BJ (cell line): ENCODE measurements at regions not wholly inside any gene's neighbourhood (a gene's known extent, or its start where the extent isn't known, plus 50 kb on each side); places are given as distances from the start of the nearest gene placed in this dataset.

Experiments used
- CTCF ChIA-PET: fragments of 350-600 bp; formaldehyde crosslinking; extraction: SDS; loops from one replicate; lab custom pipeline; 2021; ENCODE audit warnings: antibody characterized with exemption, inconsistent platforms; lab: Yijun Ruan, JAX
- POLR2A ChIA-PET: fragments of 300-600 bp; sonication (Branson Sonifier 250); formaldehyde crosslinking; extraction: SDS; loops from one replicate; lab custom pipeline; 2021; ENCODE audit warnings: antibody characterized with exemption; lab: Charles Lee
- DNase-seq: peaks from one replicate; pipeline ENCODE4 v3.0.0-alpha.2; 2011; ENCODE audit warnings: low read depth
- H3K27me3 ChIP-seq: 2 replicates; pipeline ENCODE4 v1.6.0; 2011; ENCODE audit warnings: low read length; ENCODE audit not compliant: control insufficient read depth, insufficient read depth
- H3K36me3 ChIP-seq: 2 replicates; pipeline ENCODE4 v1.5.1; 2011; ENCODE audit warnings: low read length; ENCODE audit not compliant: control insufficient read depth, insufficient read depth
- H3K4me3 ChIP-seq: 2 replicates; pipeline ENCODE4 v1.5.1; 2011; ENCODE audit warnings: low read depth, mild to moderate bottlenecking, control low read depth, low read length
- TF ChIP-seq, protein P1 (sequence below): IDR thresholded peaks from 2 replicates; pipeline ENCODE4 v1.5.1; 2011; ENCODE audit warnings: low read depth, mild to moderate bottlenecking, control low read depth, inconsistent platforms, low read length, moderate library complexity; ENCODE audit not compliant: insufficient read depth

DNA sequence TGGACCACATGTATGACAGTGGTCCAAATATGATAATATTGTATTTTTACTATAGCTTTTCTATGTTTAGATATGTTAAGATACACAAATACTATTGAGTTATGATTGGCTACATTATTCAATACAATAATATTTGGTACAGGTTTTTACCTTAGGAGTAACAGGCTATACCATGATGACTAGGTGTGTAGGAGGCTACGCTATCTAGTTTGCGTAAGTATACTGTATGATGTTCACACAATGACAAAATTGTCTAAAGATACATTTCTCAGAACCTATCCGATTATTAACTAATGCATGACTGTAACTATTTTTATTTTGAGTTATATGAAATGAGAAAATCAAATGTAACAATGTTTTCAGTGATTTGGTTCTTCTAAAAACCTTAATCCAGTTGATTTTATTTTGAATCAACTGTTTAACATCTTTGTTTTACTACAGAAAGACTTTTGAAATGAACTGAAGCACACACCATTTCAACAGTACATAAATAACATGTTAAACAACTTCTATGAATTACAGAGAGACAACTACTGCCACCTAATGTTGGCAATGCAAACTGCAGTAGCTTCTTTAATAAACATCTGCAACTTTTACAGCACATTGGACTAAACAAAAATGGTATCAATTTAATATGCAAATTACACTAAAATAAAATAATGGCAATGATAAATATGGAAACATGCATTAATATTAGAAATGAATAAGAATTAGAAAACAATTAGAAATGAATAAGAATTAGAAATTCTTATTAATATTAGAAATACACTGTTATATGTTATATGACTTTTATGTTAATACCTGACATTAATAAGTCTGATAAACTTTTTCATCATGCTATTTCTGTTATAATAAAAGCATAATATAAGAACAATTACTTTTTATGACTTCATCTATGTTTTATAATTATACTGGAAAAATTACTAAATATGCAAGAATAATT, 255.7 kb downstream of the MBNL1 start:
- DNase-seq: peak; percentile 4
- CTCF ChIA-PET: interaction anchor here (0.8 to 4.0 kb wide), 8 partner anchors 9 to 1056 kb away, joined by 3 to 21 read pairs (median 6); no protein-coding TSS in a partner anchor
- POLR2A ChIA-PET: no interaction called here

DNA sequence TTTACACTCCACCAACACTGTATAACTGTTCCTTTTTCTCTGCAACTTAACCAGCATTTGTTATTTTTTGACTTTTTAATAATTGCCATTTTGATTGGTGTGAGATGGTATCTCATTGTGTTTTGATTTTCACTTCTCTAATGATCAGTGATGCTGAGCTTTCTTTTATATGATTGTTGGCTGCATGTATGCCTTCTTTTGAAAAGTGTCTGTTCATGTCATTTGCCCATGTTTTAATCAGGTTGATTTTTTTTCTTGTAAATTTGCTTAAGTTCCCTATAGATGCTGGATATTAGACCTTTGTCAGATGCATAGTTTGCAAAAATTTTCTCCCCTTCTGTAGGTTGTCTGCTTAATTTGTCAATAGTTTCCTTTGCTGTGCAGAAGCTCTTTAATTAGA, 263.0 kb downstream of the MBNL1 start:
- no peaks in the 10 kb centered on the region for H3K36me3 ChIP-seq
- CTCF ChIA-PET: no interaction called here
- DNase-seq: no peak
- H3K27me3 ChIP-seq: no peaks in the 10 kb centered on the region
- POLR2A ChIA-PET: no interaction called here
- no peak overlapping the region for H3K4me3 ChIP-seq
- TF ChIP-seq, protein P1, sequence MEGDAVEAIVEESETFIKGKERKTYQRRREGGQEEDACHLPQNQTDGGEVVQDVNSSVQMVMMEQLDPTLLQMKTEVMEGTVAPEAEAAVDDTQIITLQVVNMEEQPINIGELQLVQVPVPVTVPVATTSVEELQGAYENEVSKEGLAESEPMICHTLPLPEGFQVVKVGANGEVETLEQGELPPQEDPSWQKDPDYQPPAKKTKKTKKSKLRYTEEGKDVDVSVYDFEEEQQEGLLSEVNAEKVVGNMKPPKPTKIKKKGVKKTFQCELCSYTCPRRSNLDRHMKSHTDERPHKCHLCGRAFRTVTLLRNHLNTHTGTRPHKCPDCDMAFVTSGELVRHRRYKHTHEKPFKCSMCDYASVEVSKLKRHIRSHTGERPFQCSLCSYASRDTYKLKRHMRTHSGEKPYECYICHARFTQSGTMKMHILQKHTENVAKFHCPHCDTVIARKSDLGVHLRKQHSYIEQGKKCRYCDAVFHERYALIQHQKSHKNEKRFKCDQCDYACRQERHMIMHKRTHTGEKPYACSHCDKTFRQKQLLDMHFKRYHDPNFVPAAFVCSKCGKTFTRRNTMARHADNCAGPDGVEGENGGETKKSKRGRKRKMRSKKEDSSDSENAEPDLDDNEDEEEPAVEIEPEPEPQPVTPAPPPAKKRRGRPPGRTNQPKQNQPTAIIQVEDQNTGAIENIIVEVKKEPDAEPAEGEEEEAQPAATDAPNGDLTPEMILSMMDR: no peak

More for the DNA sequence above, 255.7 kb downstream of the MBNL1 start:
- no peak overlapping the region for H3K4me3 ChIP-seq
- TF ChIP-seq, protein P1: peak; percentile 80
- H3K27me3 ChIP-seq: no peaks in the 10 kb centered on the region
- no peaks in the 10 kb centered on the region for H3K36me3 ChIP-seq

DNA sequence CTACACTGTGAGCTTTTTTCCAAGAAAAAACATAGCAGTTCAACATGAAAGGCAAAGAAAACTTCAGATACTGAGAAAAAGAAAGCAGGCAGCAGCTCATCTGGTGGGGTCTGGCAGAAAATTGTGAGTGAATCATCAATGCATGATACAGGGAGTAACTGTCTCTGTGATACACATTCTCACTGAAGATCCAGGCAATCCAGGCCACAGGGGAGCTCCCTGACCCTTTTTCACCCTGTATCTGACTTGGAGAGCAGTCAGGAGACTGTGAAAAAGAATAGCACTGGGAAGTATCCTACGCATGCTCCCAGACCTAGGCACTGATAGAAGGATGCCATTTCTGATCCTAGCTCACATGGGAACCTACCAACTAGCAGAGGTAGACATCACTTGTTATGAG, 269.8 kb downstream of the MBNL1 start:
- POLR2A ChIA-PET: no interaction called here
- TF ChIP-seq, protein P1: no peak
- Histone ChIP-seq H3K4me3 (no peak overlapping the region), H3K27me3 (no peaks in the 10 kb centered on the region), H3K36me3 (no peaks in the 10 kb centered on the region)
- CTCF ChIA-PET: interaction anchor here (1.5 kb wide), 1 partner anchor 37 kb away, joined by 3 read pairs; no protein-coding TSS in a partner anchor
- DNase-seq: no peak

DNA sequence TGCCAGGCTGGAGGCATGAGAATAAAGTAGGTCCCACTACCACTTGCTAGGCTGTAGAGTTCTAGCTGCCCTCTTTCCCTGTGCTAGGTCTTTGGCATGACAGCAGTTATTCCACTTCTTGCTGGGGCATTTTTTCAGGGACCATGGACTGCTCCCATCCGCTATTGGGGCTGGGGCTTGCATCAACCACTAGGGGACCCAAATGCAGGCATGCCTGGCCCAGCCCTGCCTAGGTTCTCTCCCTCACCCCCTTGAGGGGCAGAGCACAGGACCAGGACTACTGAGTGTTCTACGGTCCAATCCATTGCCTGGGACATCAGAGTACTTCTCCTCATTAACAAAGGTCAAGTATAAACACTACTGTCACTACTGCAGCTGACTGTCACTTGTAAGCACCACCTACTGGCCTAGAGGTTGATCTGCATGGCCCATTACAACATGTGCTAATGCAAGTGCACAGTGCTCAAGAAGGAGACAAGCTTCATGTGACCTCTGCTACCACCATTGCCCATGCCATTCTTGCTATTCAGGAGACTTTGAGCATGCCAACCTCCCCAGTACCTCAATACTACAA, 270.5 kb downstream of the MBNL1 start:
- DNase-seq: no peak
- TF ChIP-seq, protein P1: no peak
- Histone ChIP-seq H3K4me3 (no peak overlapping the region), H3K36me3 (no peaks in the 10 kb centered on the region), H3K27me3 (no peaks in the 10 kb centered on the region)
- CTCF ChIA-PET: interaction anchor here (1.5 kb wide), 1 partner anchor 38 kb away, joined by 3 read pairs; no protein-coding TSS in a partner anchor
- POLR2A ChIA-PET: no interaction called here

DNA sequence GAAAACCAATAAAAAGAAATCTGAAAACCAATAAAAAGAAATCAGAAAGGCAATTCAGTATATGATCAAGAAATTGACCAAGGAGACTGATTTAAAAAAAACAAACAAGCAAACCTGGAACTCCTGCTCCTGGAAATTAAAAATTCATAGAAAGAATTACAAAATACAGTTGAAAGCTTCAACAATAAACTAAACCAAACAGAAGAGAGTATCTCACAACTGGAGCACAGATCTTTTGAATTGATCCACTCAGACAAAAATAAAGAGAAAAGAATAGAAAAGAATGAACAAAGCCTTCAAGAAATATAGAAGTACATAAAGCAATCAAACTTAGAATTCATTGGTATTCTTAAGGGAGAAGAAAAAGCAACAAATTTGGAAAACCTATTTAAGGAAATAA, 271.4 kb downstream of the MBNL1 start:
- TF ChIP-seq, protein P1: no peak
- Histone ChIP-seq H3K4me3 (no peak overlapping the region), H3K36me3 (no peaks in the 10 kb centered on the region), H3K27me3 (no peaks in the 10 kb centered on the region)
- no peak for DNase-seq
- ChIA-PET POLR2A (no interaction called here), CTCF (no interaction called here)
